ENCODE measurements at regions not wholly inside any gene's neighbourhood (a gene's known extent, or its start where the extent isn't known, plus 50 kb on each side); places are given as distances from the start of the nearest gene placed in this dataset.
"Not testable (repeated sequence)": the region's sequence is repeated elsewhere in the genome, so short reads cannot be mapped to it uniquely, and the experiment has no call there.

- no peak for DNase-seq
These were observed 55.3 kb upstream of the NRBF2 start for GRCh38 chr10:63077800-63078199.

- no peak for DNase-seq
These were observed 60.2 kb upstream of the NRBF2 start for GRCh38 chr10:63072951-63073350.

GRCh38 chr10:63071145-63071544 is 62.0 kb upstream of the NRBF2 start:
- no peak for DNase-seq

- DNase-seq: no peak
These were observed 63.8 kb upstream of the NRBF2 start for GRCh38 chr10:63069318-63069717.

- no peak for DNase-seq
These were observed 64.9 kb upstream of the NRBF2 start for GRCh38 chr10:63068246-63068645.

GRCh38 chr10:63066606-63067005 is 66.5 kb upstream of the NRBF2 start:
- DNase-seq: no peak

- DNase-seq: no peak
These were observed 68.4 kb upstream of the NRBF2 start for GRCh38 chr10:63064706-63065105.

GRCh38 chr10:63058236-63058635 is 74.9 kb upstream of the NRBF2 start:
- no peak for DNase-seq

GRCh38 chr10:63057509-63057908 is 75.6 kb upstream of the NRBF2 start:
- no peak for DNase-seq

GRCh38 chr10:63055705-63056104 is 77.4 kb upstream of the NRBF2 start:
- DNase-seq: no peak

GRCh38 chr10:63054889-63055611 is 78.1 kb upstream of the NRBF2 start:
- no peak for DNase-seq

GRCh38 chr10:63052083-63052482 is 81.0 kb upstream of the NRBF2 start:
- DNase-seq: no peak

- no peak for DNase-seq
These were observed 90.9 kb upstream of the NRBF2 start for GRCh38 chr10:63042256-63042655.

GRCh38 chr10:63033616-63034185 is 99.4 kb upstream of the NRBF2 start:
- not testable (repeated sequence) for DNase-seq

GRCh38 chr10:63030536-63030935 is 102.6 kb upstream of the NRBF2 start:
- DNase-seq: no peak

- no peak for DNase-seq
These were observed 105.6 kb upstream of the NRBF2 start for GRCh38 chr10:63027531-63027930.

GRCh38 chr10:63021225-63021624 is 111.9 kb upstream of the NRBF2 start:
- DNase-seq: no peak

- DNase-seq: no peak
These were observed 119.4 kb upstream of the NRBF2 start for GRCh38 chr10:63013755-63014154.

GRCh38 chr10:63012623-63013022 is 120.5 kb upstream of the NRBF2 start:
- no peak for DNase-seq

- no peak for DNase-seq
These were observed 122.9 kb upstream of the NRBF2 start for GRCh38 chr10:63010203-63010602.

- DNase-seq: no peak
These were observed 124.6 kb upstream of the NRBF2 start for GRCh38 chr10:63008491-63008890.

GRCh38 chr10:63007112-63007511 is 126.0 kb upstream of the NRBF2 start:
- no peak for DNase-seq

- DNase-seq: no peak
These were observed 127.9 kb upstream of the NRBF2 start for GRCh38 chr10:63005246-63005645.

GRCh38 chr10:63003816-63004453 is 129.2 kb upstream of the NRBF2 start:
- no peak for DNase-seq

All from right hindlimb (tissue), 1 donor.